Islet of Langerhans (tissue), 1 donor: ENCODE measurements at regions not wholly inside any gene's neighbourhood (a gene's known extent, or its start where the extent isn't known, plus 50 kb on each side); places are given as distances from the start of the nearest gene placed in this dataset.
"Not testable (repeated sequence)": the region's sequence is repeated elsewhere in the genome, so short reads cannot be mapped to it uniquely, and the experiment has no call there.

Source experiments
- FAIRE-seq: peaks from one replicate; lab custom pipeline; 2011; peaks lifted over from hg19 to GRCh38; lab: Jason Lieb, UNC

DNA sequence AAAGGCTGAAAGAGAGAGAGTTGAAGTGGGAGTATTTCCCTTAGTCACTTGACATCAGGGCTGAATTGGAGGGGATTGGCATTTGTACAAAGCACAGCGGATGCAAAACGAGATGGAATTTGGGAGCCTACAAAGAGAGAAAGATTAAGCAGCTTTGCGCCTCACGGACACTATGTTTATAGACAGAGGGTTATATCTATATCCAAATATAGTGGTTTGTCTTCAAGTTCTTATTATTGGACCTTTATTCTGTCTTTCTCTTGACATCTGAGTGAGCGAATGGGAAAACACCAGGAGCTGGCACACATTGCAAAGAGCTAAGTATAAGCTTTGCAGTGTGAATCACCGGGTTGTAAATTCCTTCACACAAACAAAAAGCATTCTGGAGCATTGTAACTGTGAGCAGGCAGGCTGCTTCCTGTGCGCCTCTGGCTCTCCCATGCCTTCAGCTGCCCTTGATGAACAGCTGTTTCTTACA is 500.2 kb downstream of the STIM2 start:
- no peak for FAIRE-seq

DNA sequence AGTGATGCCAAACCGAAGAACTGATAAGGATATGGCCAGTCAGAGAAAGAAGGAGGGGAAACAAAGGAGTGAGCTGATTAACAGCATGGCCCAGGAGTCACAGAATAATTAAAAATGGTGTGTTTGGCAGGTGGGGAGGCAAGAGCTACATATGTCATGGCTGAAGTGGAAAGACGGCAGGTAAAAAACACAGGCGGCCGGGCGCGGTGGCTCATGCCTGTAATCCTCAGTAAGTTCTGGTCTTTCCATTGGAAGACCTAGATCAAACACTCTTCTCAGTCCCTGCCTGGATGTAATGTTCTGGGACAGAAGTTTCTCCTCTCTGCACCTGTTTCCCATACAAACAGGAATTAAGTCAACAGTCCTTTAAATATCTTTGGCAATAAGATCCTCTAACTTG is 503.9 kb downstream of the STIM2 start:
- no peak for FAIRE-seq

DNA sequence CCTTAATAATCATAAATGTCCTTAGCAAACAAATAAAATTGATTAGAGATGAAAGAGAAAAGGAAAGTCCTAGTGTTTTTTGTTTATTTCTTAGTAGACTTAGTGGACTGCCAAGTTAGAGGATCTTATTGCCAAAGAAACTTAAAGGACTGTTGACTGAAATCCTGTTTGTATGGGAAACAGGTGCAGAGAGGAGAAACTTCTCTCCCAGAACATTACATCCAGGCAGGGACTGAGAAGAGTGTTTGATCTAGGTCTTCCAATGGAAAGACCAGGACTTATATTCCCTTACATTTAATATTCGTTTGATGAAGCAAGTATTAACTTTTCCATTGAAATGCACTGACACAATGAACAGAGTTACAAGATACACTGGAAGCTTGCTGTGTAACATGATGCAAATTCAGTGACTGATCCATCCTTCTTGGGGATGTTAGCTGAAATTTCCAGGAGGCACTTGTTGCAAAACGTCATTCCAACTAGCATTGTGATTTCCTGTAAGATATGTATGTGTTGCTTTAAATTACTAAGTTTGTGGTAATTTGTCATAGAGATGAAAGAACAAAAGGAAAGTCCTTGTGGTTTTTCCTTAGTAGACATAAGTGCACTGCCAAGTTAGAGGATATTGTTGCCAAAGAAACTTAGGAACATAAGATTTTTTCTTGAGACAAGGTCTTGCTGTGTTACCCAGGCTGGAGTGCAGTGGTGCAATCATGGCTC is 505.6 kb downstream of the STIM2 start:
- no peak for FAIRE-seq

DNA sequence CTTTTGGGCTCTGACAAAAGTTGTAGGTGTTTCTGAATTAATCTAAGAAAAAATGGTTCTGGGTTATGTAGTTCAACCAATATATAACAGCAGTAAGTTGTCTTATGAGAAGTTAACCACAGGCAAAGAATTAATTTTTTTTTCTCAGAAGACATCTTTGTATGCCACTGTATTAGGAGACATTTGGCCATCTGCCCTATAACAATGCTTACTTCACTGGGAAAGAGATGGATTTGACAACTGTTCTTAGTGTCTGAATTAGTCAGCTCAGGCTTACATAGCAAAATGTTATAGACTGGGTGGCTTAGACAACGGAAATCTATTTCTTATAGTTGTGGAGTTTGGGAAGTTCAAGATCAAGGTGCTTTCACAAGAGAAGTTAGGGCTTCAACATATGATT is 508.1 kb downstream of the STIM2 start:
- FAIRE-seq: no peak

DNA sequence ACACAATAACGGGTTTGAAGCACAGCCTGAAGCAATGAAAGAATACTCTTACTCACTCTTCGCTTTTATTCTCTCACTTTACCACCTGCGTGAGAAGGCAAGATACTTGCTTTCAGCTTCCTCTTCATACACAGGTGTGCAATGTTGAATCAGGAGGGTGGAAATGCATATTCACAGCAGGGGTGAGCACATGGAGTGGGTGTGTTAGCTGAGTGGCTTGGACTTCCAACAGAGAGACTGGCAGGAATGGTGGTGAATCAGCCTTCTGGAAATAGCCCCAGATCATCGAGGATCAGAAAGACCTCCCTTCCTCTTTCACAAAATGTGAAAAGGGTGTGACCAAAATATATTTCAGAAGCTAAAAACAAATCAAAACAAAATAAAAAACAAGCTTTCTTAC is 521.2 kb downstream of the STIM2 start:
- no peak for FAIRE-seq

DNA sequence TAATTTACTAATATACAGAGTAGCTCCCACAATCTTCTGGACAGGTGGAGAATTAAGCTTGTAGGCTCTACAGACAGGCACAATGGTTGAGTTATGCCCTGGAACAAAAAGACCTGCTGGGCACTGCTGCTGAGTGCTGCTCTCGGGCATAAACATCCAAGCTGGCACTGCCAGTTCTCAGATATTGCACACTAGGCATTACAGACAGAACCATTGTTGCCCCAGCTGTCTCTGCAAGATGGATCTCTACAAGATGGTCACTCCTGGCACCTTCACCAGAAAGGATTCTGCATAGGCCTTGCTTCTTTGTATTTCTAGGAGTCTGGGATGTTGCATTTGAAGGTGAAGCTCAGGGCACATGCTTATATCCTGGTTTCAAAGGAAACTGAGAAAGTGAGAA is 527.1 kb downstream of the STIM2 start:
- FAIRE-seq: no peak

DNA sequence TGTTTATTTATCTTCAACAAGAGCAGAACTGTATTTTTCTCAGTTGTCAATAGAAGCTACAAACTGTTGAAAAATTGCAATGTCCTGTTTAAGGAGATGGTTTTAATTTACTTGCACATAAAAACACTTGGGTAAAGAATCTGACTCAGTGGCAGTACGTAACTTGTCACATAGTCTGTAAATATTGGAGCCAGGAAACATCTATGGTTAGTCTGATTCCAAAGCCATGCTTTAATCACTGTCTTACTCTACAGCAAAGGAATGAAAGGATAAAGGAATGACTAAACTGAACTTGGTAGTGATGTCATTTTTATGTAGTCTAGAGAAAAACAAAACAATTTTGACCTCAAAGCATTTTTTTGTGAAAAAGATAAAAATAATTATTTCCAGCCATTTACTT is 537.2 kb downstream of the STIM2 start:
- FAIRE-seq: no peak

DNA sequence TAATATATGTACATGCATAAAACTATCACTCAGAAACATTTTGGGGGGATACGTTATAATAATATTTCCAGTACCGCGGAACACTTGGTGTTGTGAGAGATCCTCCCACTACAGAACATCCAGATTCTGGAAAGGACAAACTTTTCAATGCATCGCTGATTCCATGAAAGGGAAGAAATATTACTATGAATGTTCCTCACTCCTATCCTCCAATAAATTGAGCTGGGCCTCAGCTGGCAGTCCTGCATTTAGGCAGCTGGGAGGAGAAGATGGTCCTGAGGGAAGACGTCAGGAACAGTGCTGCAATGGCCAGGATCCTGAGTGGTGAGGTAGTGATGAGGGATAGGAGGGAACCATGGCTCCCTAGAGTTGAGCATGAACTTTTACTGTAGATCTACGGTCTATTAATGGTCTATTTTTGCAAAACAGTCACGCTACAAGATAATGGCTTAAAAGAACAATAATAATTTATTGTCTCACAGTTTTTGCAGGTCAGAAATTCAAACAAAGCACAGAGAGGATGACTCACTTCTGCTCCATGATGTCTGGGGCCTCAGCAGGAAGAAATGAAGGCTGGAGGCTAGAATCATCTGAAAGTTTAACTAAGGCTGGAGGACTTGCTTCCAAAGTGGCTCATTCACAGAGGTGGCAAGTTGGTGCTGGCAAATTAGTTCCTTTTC is 538.1 kb downstream of the STIM2 start:
- no peak for FAIRE-seq

DNA sequence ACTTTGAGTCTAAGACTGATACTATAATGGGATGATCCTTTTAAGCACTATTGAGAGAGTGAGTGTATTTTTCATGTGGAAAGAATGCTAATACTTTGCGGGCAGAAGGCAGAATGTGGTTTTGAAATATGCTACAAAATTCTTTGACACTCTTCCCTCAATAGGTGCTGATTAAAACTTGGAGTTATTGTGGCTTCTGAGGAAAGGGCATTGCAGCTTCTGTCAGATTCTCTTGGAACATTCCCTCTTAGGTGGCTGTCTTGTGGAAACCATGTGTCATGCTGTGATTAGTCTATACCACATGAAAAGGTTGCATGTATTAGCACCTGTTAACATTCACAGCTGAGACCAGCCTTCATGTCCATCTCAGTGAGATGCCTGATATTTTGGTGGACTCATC is 547.0 kb downstream of the STIM2 start:
- FAIRE-seq: no peak

DNA sequence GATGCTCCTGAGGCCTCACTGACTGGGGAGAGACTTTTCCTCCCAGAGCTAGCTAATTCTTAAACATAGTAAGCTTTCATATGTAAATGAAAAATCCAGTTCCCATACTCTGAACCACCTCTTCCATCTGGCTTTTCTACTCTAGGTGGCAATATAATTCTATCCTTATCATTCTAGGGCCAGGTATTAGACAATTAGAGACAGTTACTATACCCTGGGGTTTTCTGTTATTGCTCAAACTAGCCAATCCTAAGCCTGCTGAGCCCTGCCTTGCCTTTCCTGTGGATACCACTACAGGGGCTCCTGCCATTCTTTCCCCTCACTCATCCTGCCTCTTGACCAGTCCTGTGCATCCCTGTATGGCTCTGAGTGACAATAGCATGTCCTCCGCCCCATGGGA is 552.0 kb downstream of the STIM2 start:
- no peak for FAIRE-seq

DNA sequence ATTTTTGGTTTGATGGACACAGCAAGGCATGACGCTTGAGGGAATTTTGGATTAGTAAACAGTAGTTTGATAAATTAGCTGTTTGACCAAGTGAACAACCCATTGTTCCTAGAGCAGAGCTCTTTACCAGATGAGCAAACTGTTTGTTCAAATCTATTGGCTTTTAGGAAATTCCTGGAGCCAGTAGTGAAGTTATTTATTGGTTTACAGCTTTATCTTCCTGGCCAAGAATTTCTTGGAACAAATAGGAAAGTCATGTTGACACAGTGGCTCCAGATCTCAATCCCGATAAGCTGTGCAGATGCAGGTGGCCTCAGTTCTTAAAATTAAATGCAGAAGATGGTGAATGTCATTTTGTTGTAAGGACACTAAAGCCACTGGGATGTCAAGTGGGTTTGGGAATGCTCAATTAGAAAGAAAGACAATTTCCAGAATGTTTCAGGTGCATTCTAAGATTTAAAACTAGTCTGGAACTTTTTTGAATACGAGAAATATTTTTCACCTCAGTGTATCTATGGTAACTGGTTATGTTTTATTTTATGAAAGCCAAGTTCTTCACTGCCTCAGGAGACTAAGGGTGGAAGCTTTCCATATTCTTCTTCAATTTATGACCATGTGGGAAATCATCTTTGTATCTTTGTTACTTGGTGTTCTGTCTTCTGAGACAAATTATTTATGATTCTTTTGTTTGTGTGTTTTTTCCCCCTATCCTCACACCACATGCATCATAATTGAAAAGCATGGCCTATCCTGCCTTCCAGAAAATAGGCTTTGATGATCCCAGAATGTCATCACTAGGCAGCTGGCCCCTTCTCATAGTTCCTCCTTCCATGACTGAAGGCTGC is 554.5 kb downstream of the STIM2 start:
- FAIRE-seq: no peak

DNA sequence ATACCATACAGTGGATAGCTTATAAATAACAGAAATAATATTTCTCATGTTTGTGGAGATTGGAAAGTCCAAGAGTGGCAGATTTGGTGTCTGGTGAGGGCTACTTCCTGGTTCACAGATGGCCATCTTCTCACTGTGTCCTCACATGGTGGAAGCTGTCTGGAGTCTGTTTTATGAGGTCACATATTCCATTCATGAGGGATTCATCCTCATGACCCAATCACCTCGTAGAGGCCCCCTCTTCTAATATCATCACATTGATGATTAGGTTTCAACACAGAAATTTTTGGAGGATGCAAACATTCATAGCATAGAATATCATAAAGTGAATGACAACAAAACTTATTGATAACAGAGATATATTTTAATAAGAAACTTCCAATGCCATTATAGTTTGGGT is 568.0 kb downstream of the STIM2 start:
- FAIRE-seq: no peak

DNA sequence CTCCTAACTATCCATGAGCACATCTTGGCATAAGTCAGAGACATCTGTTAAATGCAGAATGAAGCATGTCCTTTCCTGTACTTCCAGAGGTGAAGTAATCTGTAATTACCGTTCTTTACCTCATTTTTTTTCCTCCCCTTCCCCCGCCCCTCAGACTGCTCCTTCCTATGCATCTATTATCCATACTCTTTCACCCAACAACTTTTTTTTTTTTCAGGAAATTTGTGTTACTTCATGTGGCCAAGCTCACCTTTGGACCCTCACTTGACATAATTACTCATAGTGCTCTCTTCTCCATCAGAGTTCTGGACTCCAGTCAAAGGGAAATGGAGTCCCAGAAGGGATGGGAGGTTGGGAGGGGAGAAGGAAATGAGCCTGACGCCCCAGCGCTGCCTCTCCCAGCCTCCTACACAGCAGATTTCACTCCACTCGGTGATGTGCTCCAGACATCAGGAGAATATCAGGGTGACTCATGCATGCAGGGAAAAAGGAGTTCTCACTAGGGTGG is 568.8 kb downstream of the STIM2 start:
- no peak for FAIRE-seq

DNA sequence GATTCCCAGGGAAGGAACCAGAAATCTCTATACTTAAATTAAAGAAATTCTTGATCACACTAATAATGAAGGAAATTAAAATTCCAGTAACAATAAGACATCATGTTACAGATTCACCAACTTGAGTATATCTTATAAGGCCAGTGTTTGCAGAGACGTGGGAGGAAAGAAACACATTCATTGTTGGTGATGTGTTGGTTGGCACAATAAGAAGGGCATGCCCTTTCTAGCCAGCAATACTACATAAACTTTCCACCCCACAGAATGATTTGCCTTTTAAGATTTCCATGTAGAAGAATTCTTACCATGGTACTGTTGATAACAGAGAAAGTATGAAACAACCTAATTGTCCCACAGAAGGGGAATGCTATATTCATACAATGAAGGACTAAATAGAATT is 581.5 kb downstream of the STIM2 start:
- no peak for FAIRE-seq

DNA sequence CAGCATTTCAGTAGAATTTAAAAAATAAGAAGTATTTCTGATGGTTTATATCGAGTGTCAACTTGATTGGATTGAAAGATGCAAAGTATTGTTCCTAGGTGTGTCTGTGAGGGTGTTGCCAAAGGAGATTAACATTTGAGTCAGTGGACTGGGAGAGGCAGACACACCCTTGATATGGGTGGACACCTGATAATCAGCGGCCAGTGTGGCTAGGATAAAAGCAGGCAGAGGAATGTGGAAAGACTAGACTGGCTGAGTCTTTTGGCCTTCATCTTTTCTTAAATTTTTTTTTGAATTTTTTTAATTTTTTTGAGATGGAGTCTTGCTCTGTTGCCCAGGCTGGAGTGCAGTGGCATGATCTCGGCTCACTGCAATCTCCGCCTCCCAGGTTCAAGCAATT is 582.0 kb downstream of the STIM2 start:
- not testable (repeated sequence) for FAIRE-seq

DNA sequence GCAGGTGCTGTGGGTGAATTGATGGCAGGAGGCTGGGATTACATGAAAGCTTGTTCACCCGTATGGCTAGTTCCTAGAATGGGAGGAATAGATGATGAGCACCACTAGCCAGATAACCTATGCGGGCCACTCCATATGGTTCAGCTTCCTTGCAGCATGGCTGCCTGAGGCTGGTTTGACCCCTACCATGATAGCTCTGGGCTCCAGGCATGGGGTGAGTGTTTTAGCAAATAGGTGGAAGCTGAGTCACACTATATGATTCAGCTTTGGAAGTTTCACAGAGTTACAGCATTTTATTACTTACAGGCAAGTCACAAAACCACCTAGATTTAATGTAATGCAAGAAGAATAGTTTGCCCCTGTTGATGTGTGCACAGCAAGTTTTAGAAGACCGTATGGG is 603.2 kb downstream of the STIM2 start:
- FAIRE-seq: no peak

DNA sequence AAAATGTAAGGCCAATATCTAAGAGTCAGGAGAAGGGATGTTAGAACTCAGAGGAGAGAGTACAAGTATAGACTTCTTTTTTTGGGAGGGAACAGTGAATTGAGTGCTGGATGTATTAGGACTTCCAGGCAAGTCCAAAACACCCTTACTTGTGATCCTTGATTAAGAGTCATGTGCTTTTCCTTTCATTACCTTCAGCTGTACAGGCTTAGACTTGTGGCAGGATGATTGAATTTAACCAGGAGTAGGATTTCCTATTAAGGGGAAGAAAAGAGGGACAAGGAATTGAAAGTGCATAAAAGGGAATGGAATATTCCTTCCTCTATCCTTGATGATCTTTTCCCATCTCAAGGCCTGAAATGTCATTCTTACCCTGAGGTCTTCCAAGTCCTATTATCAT is 606.7 kb downstream of the STIM2 start:
- FAIRE-seq: no peak

DNA sequence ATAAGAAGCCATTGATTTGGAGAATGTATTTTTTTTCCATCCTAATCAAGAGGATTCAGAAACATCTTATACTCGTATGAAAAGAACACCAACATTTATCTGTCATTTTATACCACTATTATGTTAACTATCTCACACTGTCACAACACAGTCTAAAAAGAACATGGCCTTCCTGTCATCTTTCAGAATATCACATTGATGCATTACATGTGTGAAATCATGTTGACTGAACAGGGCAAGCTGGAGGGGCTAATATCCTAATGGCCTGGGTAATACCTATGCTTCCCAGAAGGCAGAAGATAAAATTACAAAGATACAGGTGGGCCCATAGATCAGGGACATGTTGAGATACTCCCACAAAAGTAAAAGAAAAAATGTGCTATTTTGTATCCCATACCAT is 611.7 kb downstream of the STIM2 start:
- no peak for FAIRE-seq

DNA sequence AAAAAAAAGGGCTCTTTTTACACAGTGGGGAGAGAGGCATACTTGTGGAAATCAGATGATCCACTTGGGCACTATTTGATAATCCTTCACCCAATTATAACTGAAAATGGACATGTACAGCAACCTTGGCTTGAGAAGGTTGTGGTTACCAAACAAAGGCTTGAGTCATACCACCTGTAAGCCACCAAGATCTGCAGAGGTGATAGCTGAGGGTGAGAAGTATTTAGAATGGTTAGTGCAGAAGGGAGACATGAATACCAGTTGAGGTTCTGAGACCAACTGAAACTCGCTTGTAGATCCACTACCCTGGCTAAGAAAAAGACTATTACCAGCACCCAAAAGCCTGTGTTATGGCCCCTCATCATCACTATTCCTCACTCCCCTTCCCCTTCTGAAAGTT is 614.0 kb downstream of the STIM2 start:
- no peak for FAIRE-seq

DNA sequence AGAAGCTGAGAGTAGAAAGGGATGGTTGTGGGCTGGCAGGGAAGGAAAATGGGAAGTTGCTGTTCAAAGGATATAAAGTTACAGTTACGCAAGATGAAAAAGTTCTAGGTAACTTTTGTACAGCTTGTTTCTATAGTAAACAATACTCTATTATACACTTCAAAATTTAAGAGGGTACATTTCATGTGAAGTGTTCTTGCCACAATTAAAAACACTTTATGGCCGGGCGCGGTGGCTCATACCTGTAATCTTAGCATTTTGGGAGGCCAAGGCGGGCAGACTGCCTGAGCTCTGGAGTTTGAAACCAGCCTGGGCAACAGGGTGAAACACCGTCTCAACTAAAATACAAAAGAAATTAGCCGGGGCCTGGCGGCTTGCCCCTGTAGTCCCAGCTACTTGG is 623.6 kb downstream of the STIM2 start:
- FAIRE-seq: no peak

DNA sequence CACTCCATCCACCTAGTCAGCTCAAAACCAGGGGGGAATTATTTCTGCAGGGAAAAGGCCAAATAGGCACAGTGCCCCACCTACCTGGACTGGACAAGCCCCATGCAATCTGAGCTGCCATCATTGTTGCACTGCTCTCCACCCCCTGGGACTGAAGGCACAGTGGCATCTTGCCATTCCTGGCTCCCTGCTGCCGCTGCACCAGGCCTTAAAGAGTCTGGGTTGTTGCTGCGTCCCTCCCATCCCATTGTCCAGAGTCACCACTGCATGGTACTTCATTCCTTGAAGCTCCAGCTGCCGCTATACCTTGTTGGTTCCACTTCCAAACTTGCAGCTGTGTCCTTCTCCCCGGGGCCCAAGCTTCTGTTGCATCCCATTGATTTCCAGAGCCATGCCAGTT is 629.7 kb downstream of the STIM2 start:
- no peak for FAIRE-seq

DNA sequence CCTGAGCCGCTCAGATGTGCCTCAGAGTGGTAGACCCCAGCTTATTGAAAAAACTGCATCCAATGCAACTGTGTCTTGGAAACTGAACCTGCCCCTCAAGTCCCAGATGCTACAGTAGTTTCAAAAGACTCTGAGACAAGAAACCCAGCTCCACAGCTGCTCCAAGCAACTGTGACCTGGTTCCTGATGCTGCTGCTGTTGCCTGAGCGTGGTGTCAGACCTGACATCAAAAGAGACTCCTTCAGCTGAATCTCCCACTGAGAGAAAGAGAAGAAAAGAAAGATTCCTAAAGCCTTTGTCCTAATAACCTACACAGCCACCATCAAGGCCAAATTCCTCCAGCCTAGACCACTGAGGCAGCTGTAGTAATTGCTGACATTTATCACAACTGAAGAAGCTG is 630.1 kb downstream of the STIM2 start:
- FAIRE-seq: no peak

DNA sequence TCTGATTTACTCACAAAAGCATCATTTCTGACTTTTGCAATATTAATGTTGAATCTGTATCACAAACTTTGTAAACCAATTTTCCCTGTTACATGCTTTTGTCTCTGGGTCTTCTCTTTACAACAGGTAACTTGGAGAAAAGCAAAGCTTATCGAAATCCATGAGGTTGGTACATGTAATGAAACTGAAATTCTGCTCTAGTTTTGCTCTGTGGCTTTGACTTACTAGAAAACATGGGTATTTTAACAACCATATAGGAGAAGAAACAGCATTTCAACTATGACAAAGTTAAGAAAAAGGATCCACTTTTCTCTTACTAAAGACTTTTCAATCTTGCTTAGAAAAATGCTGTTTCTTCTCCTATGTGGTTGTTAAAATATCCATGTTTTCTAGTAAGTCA is 645.8 kb downstream of the STIM2 start:
- FAIRE-seq: no peak
